WERI-Rb-1 (cell line): ENCODE measurements at regions not wholly inside any gene's neighbourhood (a gene's known extent, or its start where the extent isn't known, plus 50 kb on each side); places are given as distances from the start of the nearest gene placed in this dataset.

Experiments used
- DNase-seq: peaks from one replicate; pipeline ENCODE4 v3.0.0-alpha.2; 2020
- H3K27ac ChIP-seq: fragments of 250-450 bp; sonication (Bioruptor Pico); 2 replicates; pipeline ENCODE4 v1.5.1; 2020; ENCODE audit warnings: mild to moderate bottlenecking, moderate library complexity
- H3K27me3 ChIP-seq: fragments of 250-450 bp; sonication (Bioruptor Pico); 2 replicates; pipeline ENCODE4 v1.5.1; 2021; ENCODE audit warnings: mild to moderate bottlenecking, low read depth, moderate library complexity; ENCODE audit not compliant: insufficient read depth, severe bottlenecking
- H3K36me3 ChIP-seq: fragments of 250-450 bp; sonication (Bioruptor Pico); 2 replicates; pipeline ENCODE4 v1.5.1; 2020; ENCODE audit warnings: mild to moderate bottlenecking, moderate library complexity
- H3K4me3 ChIP-seq: 2 replicates; pipeline ENCODE4 v1.5.1; 2011; ENCODE audit warnings: low read depth, mild to moderate bottlenecking, control low read depth, low read length
- H3K9me3 ChIP-seq: fragments of 250-450 bp; sonication (Bioruptor Pico); 2 replicates; pipeline ENCODE4 v1.5.1; 2021; ENCODE audit warnings: mild to moderate bottlenecking, moderate library complexity; ENCODE audit not compliant: severe bottlenecking
- CTCF ChIP-seq: IDR thresholded peaks from 2 replicates; pipeline ENCODE4 v1.5.1; 2011; ENCODE audit warnings: low read depth, mild to moderate bottlenecking, control low read depth, inconsistent platforms, low read length

GRCh38 chr18:77650799-77651385 is 401.2 kb downstream of the GALR1 start:
- Histone ChIP-seq H3K9me3 (no peaks in the 10 kb centered on the region), H3K27me3 (no peaks in the 10 kb centered on the region), H3K4me3 (peak overlapping the region; percentile 49), H3K27ac (peak overlapping the region; percentile 90), H3K36me3 (no peaks in the 10 kb centered on the region)
- TF ChIP-seq CTCF, result peak; percentile 97
- peak; percentile 92 for DNase-seq

- H3K4me3 ChIP-seq, result peak overlapping the region; percentile 49
- no peak for TF ChIP-seq CTCF
- DNase-seq, result peak; percentile 94
- H3K27ac ChIP-seq, result peak overlapping the region; percentile 90
- no peaks in the 10 kb centered on the region for H3K36me3 ChIP-seq
- no peaks in the 10 kb centered on the region for H3K9me3 ChIP-seq
- no peaks in the 10 kb centered on the region for H3K27me3 ChIP-seq
Observed at GRCh38 chr18:77651441-77651840, 401.8 kb downstream of the GALR1 start.

GRCh38 chr18:77653792-77654191 is 404.1 kb downstream of the GALR1 start:
- H3K9me3 ChIP-seq, result no peaks in the 10 kb centered on the region
- H3K27me3 ChIP-seq, result no peaks in the 10 kb centered on the region
- no peak for TF ChIP-seq CTCF
- no peak for DNase-seq
- no peaks in the 10 kb centered on the region for H3K36me3 ChIP-seq
- H3K4me3 ChIP-seq, result no peak overlapping the region
- H3K27ac ChIP-seq, result no peak overlapping the region

- no peaks in the 10 kb centered on the region for H3K27me3 ChIP-seq
Observed at GRCh38 chr18:77654302-77654701, 404.7 kb downstream of the GALR1 start.

GRCh38 chr18:77657651-77658298 is 408.1 kb downstream of the GALR1 start:
- Histone ChIP-seq H3K36me3 (no peaks in the 10 kb centered on the region), H3K4me3 (no peak overlapping the region), H3K27me3 (no peaks in the 10 kb centered on the region), H3K27ac (peak overlapping the region; percentile 86; the same call in 1 of the 2 replicates), H3K9me3 (no peaks in the 10 kb centered on the region)
- DNase-seq, result no peak
- no peak for TF ChIP-seq CTCF

More at GRCh38 chr18:77654302-77654701, 404.7 kb downstream of the GALR1 start:
- no peaks in the 10 kb centered on the region for H3K36me3 ChIP-seq
- H3K27ac ChIP-seq, result no peak overlapping the region
- H3K4me3 ChIP-seq, result no peak overlapping the region
- no peak for TF ChIP-seq CTCF
- no peaks in the 10 kb centered on the region for H3K9me3 ChIP-seq
- no peak for DNase-seq
